Ovary (tissue), 7 donors: ENCODE measurements at regions not wholly inside any gene's neighbourhood (a gene's known extent, or its start where the extent isn't known, plus 50 kb on each side); places are given as distances from the start of the nearest gene placed in this dataset.

Source experiments
- DNase-seq, 5 donors: peaks; one replicate each; pipeline ENCODE4 v3.0.0-alpha.2; 2019 to 2020
- H3K27ac ChIP-seq, 2 donors: fragments of 200-600 bp; one replicate each; pipeline versions ENCODE4 v1.5.1 to v1.8.0; 2019 to 2022
- H3K27me3 ChIP-seq: fragments of 200-600 bp; one replicate; pipeline ENCODE4 v1.8.0; 2022
- H3K36me3 ChIP-seq: fragments of 200-600 bp; sonication (generic); one replicate; pipeline ENCODE4 v1.5.1; 2019
- H3K4me1 ChIP-seq: one replicate; pipeline ENCODE4 v1.8.1; 2013; ENCODE audit warnings: mild to moderate bottlenecking, moderate library complexity; ENCODE audit not compliant: insufficient read depth
- H3K4me3 ChIP-seq: fragments of 200-600 bp; sonication (generic); one replicate; pipeline ENCODE4 v1.5.1; 2017
- H3K9me3 ChIP-seq, 2 donors: fragments of 200-600 bp in 1 of 2; sonication (generic) in 1 of 2; one replicate each; pipeline versions ENCODE4 v1.5.1 to v1.8.1; 2013 to 2019; ENCODE audit warnings: mild to moderate bottlenecking in 1 of 2, moderate library complexity in 1 of 2
- CTCF ChIP-seq, 3 donors: fragments of 450-650 bp in 2 of 3; fragments of 200-600 bp in 1 of 3; IDR thresholded peaks; one replicate each; pipeline versions ENCODE4 v1.5.1 to v1.8.0; 2016 to 2022; ENCODE audit warnings: antibody characterized with exemption in 3 of 3, mild to moderate bottlenecking in 1 of 3
- EP300 ChIP-seq: sonication (generic); formaldehyde crosslinking; IDR thresholded peaks from one replicate; pipeline ENCODE4 v1.6.1; 2017; ENCODE audit warnings: antibody characterized with exemption
- POLR2A ChIP-seq: fragments of 450-650 bp; IDR thresholded peaks from one replicate; pipeline ENCODE4 v1.6.1; 2017; ENCODE audit warnings: antibody characterized with exemption, mild to moderate bottlenecking, moderate library complexity
- WGBS, 3 donors: extraction: QIAGEN DNeasy Blood & Tissue Kit in 1 of 3; methylation state at CpG; one replicate each; pipeline versions ENCODE4 v1.1.5 to v1.1.7; 2013 to 2017; 5-methylcytosine and 5-hydroxymethylcytosine counted together
- intact Hi-C, 4 donors: fragments of 100-400 bp; cut with DNase I; formaldehyde crosslinking; loops; one replicate each; pipeline versions ENCODE4 v1.11.0 to v1.15.1; 2022 to 2023
- donor health status: DM: no; HTN: no; CAD: no; lungs with moderate emphysema.
- donor health status: DM: no; HTN: no; CAD: no.
- donor health status: Bipolar disorder and iron deficiency.
- donor health status: DM: no; HTN: no; CAD: no.
- donor health status: DM: yes; HTN: yes; CAD: no.

- 71 to 78% (median 74%) methylated on average over 3 of the region's 3 CpGs for WGBS, 3 donors
- no peak overlapping the region for H3K4me3 ChIP-seq
- intact Hi-C loops = no loop called here
- DNase-seq = no peak
- no peak overlapping the region for H3K27ac ChIP-seq
- no peaks in the 10 kb centered on the region for H3K9me3 ChIP-seq
- H3K27me3 ChIP-seq = no peaks in the 10 kb centered on the region
- no peaks in the 10 kb centered on the region for H3K4me1 ChIP-seq
- no peak for TF ChIP-seq CTCF (IDR thresholded peaks at IDR 0.05)
- TF ChIP-seq EP300 = no peak
- no peak for TF ChIP-seq POLR2A
- no peaks in the 10 kb centered on the region for H3K36me3 ChIP-seq
Measured at GRCh38 chr14:62098357-62098756, 336.1 kb downstream of the SNAPC1 start.

- Histone ChIP-seq H3K36me3 (no peaks in the 10 kb centered on the region), H3K27ac (no peak overlapping the region), H3K27me3 (no peaks in the 10 kb centered on the region), H3K4me1 (no peaks in the 10 kb centered on the region), H3K4me3 (no peak overlapping the region), H3K9me3 (no peaks in the 10 kb centered on the region)
- TF ChIP-seq CTCF (IDR thresholded peaks at IDR 0.05) (no peak), POLR2A (no peak), EP300 (no peak)
- intact Hi-C loops = no loop called here
- no peak for DNase-seq
- 51 to 67% (median 61%) methylated on average over 1 of the region's 1 CpG for WGBS, 3 donors
Measured at GRCh38 chr14:62099091-62099490, 336.9 kb downstream of the SNAPC1 start.

- H3K27ac ChIP-seq = no peak overlapping the region
- H3K4me3 ChIP-seq = no peak overlapping the region
- H3K27me3 ChIP-seq = no peaks in the 10 kb centered on the region
- no peak for DNase-seq
- H3K36me3 ChIP-seq = no peaks in the 10 kb centered on the region
- 39 to 69% (median 65%) methylated on average over 1 of the region's 1 CpG for WGBS, 3 donors
- TF ChIP-seq POLR2A = no peak
- TF ChIP-seq CTCF (IDR thresholded peaks at IDR 0.05) = no peak
- no peak for TF ChIP-seq EP300
- H3K4me1 ChIP-seq = no peaks in the 10 kb centered on the region
- intact Hi-C loops = no loop called here
- no peaks in the 10 kb centered on the region for H3K9me3 ChIP-seq
Measured at GRCh38 chr14:62101189-62101588, 339.0 kb downstream of the SNAPC1 start.

- no peaks in the 10 kb centered on the region for H3K4me1 ChIP-seq
- H3K36me3 ChIP-seq = no peaks in the 10 kb centered on the region
- H3K27ac ChIP-seq = no peak overlapping the region
- H3K9me3 ChIP-seq = no peaks in the 10 kb centered on the region
- DNase-seq = no peak
- TF ChIP-seq EP300 = no peak
- no peak for TF ChIP-seq CTCF (IDR thresholded peaks at IDR 0.05)
- no peak for TF ChIP-seq POLR2A
- intact Hi-C loops = no loop called here
- H3K27me3 ChIP-seq = no peaks in the 10 kb centered on the region
- 65 to 67% (median 65%) methylated on average over 3 of the region's 3 CpGs for WGBS, 3 donors
- no peak overlapping the region for H3K4me3 ChIP-seq
Measured at GRCh38 chr14:62101673-62102348, 339.6 kb downstream of the SNAPC1 start.
